NOMO-1 (cell line): ENCODE measurements at regions not wholly inside any gene's neighbourhood (a gene's known extent, or its start where the extent isn't known, plus 50 kb on each side); places are given as distances from the start of the nearest gene placed in this dataset.

Experiments used
- DNase-seq, 2 experiments: peaks; one replicate each; lab custom pipeline; 2025; ENCODE audit not compliant: unreplicated experiment in 2 of 2; lab: John Stamatoyannopoulos, UW

GRCh38 chr1:5111581-5111980 is 457.2 kb downstream of the AJAP1 start:
- no peak for DNase-seq

- no peak for DNase-seq
Observed at GRCh38 chr1:5110508-5110907, 456.1 kb downstream of the AJAP1 start.

DNA sequence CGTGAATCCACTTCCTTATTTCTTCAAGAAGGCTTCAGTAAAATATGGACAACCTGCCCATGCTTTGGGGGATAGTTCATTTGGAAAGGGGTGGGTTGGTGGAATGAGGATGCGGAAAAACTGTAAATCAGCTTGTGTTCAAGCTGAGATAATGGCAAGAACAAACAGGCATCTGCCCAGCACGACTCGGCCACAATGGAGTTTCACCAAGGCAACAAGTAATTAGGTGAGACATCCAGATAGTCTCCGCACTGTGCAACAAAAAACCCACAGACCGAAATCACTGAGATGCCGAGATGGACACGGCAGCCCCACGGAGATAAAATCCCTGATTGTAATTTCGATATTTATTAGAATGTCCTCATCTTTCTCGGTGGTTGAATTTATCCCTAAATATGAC is 455.2 kb downstream of the AJAP1 start:
- no peak for DNase-seq

DNA sequence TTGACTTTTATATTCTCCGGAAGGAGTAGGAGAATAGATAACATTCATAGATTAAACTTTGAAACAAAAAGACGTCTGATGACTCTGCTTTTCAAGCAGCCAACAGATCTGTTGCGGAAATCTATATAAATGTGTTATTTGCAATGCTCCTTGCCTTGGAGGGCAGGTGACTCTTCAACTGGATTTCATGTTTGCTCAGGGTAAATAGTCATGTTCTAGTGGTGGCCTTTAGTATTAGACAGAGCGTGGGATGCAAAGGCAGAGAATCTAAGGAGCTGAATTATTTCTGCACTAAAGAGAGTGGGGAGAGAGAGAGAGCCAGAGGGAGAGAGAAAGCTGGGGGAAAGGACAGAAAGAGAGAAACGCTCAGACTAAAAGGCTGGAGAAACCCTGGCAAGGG is 454.3 kb downstream of the AJAP1 start:
- no peak for DNase-seq

- DNase-seq, result no peak
Observed at GRCh38 chr1:5105744-5106143, 451.3 kb downstream of the AJAP1 start.

GRCh38 chr1:5099558-5099957 is 445.1 kb downstream of the AJAP1 start:
- DNase-seq, result no peak

GRCh38 chr1:5098981-5099385 is 444.6 kb downstream of the AJAP1 start:
- DNase-seq, result no peak

- no peak for DNase-seq
Observed at GRCh38 chr1:5093042-5093441, 438.6 kb downstream of the AJAP1 start.

DNA sequence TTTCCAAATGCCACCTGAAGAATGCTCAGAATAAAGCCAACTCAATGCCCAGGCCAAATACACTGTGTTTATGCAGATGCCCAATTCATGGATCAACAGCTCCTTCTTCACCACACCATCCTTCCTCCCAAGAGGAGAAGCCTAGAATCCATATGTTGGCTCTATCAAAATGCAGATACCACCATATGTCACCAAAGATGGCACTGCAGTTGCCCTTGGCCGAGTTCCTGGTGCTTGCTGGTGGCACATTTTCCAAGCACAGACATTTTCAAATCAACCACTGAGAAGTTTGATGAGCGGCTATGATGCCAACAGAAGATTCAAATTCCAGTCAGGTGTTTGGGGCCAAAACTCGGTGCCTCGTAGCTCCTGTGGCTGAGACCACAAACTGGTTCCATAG is 430.3 kb downstream of the AJAP1 start:
- no peak for DNase-seq

DNA sequence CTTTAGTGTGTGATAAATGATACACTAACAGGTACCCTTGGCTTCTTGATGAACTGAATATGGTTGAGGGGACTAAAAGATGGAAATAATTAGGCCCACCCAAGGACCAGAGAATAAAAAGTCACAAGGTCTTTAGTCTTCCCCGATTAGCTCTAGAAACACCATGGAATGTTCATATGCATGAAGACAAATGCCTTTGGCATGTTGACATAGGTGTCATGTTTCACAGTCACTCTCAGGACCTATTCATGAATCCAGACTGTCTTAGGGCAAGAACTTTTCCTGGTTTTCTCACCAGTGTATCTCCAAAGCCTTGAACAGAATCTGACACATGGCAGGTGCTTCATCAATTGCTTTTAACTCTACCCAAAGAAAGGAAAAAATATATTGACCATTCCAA is 412.8 kb downstream of the AJAP1 start:
- DNase-seq, result no peak

- no peak for DNase-seq
Observed at GRCh38 chr1:5053744-5054143, 399.3 kb downstream of the AJAP1 start.

- DNase-seq, result no peak
Observed at GRCh38 chr1:5029136-5029535, 374.7 kb downstream of the AJAP1 start.

DNA sequence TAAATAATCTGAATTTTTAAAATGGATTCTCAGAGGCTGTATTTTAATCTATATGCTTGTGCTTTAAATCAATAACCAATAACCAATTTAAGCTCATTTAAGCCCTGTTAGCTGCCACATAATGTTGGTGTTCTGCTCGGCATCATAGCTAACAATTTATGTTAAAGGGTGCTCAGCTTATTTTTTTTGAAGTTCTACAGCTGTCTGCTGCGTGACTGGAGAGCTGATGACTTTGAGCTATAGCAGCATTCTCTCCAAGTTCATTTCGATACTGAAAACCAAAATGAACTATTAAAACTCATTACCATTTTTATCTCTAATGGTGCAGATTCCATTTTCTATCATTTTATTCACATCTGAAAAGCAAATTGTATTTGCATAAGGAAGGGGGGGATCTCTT is 357.8 kb downstream of the AJAP1 start:
- DNase-seq, result no peak

- no peak for DNase-seq
Observed at GRCh38 chr1:5010656-5011055, 356.2 kb downstream of the AJAP1 start.

GRCh38 chr1:5010236-5010635 is 355.8 kb downstream of the AJAP1 start:
- no peak for DNase-seq

GRCh38 chr1:5009376-5010065 is 355.1 kb downstream of the AJAP1 start:
- no peak for DNase-seq

DNA sequence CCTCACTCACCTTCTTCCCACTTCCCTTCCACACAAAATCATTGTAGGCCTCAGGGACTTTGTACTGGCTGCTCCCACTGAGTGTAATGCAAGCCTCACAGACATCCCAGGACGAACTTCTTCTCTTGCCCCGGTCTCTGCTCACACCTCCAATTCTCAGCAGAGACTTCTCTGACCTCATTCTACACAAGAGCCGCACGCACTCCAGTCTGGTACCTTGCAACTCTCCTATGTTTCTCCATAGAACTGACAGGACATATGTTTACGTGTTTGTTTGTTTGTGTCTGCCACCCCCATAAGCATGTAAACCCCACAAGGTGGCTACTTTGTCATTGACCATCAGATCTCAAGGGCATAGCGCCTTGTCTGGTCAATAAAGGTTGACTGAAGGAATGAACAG is 350.8 kb downstream of the AJAP1 start:
- DNase-seq, result no peak

- DNase-seq, result no peak
Observed at GRCh38 chr1:5002676-5003075, 348.3 kb downstream of the AJAP1 start.

DNA sequence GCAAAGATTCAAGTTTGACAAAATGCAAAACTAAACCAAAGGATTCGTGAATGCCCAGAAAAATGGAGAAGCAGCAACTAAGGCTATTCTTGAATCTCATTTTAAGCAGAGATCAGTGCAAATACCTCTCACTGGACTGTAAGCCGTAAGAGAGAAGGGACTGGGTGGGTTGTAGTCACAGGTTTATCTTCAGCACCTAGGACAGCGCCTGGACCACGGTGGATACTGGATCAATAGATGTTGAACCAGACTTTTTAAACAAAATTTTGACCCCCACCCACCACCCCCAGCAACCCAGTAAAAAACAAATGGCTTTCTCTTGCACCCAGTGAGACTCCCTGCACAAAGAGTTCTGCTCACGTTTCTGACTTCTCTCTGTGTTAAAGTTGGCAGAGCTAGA is 347.1 kb downstream of the AJAP1 start:
- no peak for DNase-seq

GRCh38 chr1:4986306-4986705 is 331.9 kb downstream of the AJAP1 start:
- DNase-seq, result no peak

DNA sequence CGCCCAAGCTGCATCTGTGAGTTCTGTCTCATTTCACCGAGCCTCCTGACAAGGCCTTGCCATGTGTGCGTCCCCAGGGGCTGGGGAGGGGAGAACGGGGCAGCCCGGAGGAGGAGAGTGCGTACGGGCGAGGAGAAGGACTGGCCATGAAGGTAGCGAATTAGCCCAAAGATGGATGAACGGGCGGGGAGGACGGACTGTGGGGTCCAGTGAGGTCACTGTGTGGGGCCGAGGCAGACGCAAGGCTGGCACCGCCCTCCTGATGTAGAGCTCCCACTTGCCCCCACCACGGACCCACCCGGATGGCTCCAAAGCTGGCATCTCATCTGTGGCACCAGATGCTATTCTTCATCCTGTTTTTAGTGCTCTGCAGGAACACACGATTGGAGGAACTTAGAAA is 330.4 kb downstream of the AJAP1 start:
- DNase-seq, result no peak

GRCh38 chr1:4980211-4980610 is 325.8 kb downstream of the AJAP1 start:
- DNase-seq, result no peak

DNA sequence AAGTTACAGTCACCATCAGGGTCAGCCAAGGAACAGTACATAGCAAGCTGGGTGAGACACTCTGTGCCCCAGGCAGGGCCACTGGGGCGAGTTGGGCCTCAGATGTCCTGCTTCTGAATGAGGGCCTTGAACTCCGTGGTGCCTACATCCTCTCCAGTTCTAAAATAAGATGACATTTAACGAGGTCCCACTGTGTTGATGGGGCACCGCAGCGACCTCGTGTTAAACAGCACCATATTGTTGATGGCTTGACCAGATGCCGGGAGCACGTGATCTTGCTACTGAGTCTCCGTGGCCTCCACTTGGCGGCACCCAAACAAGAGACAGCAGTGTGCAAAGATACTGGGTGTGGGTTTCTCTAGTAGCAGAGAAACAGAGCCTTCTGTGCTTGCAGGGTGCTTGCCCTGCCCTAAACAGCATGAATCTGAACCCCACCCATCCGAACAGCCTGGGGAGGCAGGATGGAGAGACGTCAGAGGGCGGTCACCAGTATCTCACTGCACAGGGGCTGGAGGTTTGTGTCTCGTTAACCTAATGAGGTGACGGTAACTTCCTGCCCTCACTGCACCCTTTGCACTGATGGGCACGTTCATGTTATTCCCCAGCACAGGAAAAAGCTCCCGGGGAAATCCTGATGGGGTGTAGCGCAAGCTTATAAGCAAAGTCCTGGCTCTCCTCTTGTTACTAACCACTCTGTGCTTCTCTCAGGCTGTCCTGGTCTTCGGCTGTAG is 324.4 kb downstream of the AJAP1 start:
- no peak for DNase-seq
